ENCODE measurements at regions not wholly inside any gene's neighbourhood (a gene's known extent, or its start where the extent isn't known, plus 50 kb on each side); places are given as distances from the start of the nearest gene placed in this dataset.
"Not testable (repeated sequence)": the region's sequence is repeated elsewhere in the genome, so short reads cannot be mapped to it uniquely, and the experiment has no call there.

GRCh38 chr10:111612273-111612672 is 535.4 kb downstream of the ADRA2A start:
- DNase-seq: no peak

- DNase-seq: no peak
Measured at GRCh38 chr10:111634191-111634590, 549.4 kb downstream of the GPAM start.

DNA sequence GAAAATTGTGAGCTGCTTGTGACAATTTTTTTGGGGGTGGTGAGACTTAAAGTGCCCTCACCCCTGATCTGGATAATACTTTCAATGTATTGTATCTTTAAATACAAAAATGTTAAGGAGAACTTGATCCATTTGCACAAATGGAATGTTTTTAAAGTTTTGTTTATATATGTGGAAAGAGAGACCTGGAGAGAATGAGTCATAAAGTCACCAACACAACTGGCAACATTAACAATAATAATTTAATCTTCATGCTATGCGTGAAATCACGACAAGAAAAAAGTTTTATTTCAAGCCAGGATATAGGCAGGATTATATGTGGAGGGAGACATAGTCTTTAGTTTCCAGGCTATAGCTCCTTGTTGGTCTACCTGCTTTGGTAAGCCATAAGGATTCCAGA is 537.5 kb downstream of the GPAM start:
- no peak for DNase-seq

DNA sequence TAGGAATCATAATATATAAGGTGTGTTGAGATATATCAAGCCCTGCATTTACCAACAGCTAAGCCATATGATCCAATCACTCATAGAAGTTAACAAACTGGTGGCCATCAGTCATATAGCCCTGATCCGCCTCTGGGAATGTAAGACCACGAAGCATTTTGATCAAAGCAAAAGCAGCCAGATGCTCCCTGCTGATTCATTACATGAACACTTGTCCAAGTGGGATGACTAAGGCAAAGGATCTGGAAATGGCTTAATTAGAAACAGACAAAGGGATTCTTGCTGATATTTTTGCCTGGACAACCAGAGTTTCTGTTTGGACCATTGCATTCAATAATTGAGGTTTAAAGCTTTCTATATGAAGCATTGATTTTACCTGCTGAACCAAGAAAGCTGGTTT is 535.5 kb downstream of the GPAM start:
- DNase-seq: no peak

- not testable (repeated sequence) for DNase-seq
Measured at GRCh38 chr10:111649080-111649479, 534.5 kb downstream of the GPAM start.

- no peak for DNase-seq
Measured at GRCh38 chr10:111650088-111650487, 533.5 kb downstream of the GPAM start.

DNA sequence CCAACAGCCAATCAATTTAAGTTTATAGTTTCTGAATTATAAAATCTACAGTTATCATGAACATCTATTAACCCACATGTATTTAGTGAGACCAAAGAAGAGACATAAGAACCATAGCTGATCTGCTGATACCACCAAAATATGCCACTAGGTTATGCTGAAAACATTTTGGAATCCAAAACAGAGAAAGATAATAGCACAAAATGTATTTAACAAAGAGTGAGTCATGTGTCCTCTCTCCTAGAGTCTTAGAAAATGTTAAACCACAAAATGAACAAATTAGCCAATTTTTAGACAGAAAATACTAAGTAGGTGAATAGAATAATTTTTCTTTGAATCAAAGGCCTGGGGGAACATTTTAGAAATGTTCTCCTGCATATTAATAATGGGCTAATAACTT is 527.5 kb downstream of the GPAM start:
- no peak for DNase-seq

- DNase-seq: no peak
Measured at GRCh38 chr10:111677759-111678158, 505.8 kb downstream of the GPAM start.

DNA sequence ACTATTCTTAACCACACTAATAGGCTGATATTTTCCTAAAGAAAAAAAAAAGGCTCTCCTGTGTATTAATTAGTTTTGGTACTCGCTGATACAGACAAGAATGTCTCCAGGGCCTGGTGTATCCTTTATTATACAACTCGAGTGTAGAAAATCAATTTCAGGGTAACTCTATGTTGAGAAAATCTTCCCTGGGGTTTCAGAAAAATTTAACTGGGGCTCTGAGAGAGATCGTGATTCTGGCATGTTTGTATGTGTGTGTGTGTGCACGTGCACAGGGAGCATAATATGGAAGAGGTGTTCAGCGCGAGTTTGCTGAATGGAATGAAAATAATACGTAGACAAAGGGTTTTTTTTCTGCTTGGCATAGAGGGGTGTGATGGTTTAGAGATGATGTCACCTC is 496.8 kb downstream of the GPAM start:
- DNase-seq: no peak

DNA sequence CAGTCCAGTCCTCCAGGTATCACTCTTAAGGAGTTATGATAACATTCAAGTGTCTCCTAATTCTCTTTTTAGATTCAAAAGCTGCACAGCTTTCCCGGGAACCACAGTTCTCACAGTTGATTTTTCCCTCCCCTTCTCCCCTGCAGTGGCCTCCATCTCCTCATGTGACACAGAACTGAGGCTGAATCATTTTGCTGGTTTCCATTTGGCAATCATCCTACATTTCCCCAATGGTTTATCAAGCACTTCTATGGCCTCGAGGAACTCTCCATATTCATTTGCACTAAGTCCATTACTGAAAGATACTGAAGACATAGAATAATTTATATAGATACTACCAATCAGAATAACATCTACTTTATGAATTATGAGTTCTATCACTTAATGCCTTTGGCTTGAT is 484.9 kb downstream of the GPAM start:
- DNase-seq: no peak

DNA sequence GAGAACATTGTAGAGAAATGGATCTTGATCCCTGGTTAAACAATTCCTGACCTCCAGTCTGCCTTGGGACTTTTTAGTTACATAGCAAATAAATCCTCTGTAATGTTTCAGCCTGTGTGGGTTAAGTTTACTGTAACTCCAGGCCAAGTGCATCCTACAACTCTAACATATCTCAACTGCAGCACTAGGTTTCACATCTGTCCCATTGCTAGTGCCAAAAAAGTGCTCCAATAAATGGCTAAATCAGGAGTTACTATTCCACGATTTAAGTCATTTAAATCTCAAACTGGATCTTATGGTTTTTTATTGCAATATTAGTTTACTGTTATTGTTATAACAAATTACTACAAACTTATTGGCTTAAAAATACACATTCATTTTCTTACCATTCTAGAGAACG is 479.6 kb downstream of the GPAM start:
- DNase-seq: no peak

DNA sequence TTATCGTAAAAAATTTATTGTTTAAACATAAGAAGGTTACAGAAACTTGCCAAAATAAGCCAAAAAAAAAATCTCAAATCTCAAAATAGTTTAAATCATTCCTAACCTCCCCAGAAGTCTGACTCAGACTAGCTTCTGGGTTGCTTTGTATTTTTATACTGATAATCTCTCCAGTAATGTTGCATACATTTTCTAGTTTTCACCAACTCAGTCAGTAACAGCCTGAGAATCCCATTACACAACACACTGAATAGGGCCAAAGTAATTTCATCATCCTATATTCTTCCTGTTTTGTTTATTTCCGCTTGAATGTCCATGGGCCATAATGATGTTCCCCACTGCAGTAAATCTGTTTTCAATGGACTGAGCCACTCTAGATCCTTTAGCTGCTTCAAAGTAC is 478.5 kb downstream of the GPAM start:
- no peak for DNase-seq

DNA sequence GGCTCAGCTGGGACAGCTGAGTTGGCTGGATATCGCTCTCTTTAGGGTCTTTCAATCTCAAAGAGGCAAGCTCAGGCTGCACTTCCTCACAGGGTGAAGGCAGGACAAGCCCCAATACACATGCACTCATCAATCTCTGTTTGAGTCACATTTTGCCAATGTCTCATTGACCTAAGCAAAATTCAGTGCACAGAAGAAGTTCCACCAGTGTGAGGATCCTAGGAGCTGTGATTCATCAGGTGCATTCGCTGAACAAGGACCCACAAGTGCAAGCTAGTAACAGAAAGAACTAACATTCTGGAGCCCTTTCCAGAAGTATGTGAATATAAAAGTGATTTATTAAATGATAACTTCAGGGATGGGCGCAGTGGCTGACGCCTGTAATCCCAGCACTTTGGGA is 477.2 kb downstream of the GPAM start:
- DNase-seq: no peak

- DNase-seq: no peak
Measured at GRCh38 chr10:111707076-111707475, 476.5 kb downstream of the GPAM start.

DNA sequence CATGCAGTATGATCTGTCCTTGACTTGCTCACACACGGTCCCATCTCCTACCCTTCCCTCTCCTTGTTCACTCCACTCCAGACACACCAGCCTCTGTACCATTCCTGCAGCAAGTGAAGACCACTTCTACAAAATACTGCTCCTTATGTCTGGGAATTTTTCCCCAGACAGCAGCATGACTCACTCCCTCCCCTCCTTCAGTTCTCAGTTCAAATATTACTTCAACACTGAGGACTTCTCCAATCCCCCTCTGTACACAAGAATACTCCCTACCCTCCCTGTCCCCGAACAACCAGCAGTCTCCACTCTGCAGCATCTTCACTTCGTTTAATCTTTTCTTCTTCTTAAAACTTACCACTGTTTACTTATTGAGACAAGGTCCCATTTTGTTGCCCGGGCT is 474.0 kb downstream of the GPAM start:
- DNase-seq: no peak

- no peak for DNase-seq
Measured at GRCh38 chr10:111716032-111716431, 467.5 kb downstream of the GPAM start.

GRCh38 chr10:111724121-111724520 is 459.4 kb downstream of the GPAM start:
- no peak for DNase-seq

DNA sequence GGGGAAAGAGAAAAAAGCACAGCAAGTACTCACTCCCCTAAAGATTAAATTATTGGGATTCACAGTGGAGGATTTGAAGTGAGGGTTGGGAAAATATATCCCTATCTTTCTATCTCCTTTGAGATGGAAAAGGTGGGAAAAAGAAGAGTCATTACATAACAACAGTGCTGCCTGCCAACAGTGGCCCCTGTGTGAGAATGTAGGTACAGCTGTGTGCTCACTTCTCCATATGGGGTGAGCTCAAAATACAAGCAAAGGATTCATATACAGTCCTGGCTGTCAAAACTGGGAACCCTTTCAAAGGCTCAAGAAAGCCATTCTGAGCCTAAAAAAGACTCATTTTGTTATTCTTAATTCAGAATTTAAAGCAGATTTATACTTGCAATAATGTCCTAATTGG is 458.5 kb downstream of the GPAM start:
- no peak for DNase-seq

GRCh38 chr10:111732166-111732785 is 451.3 kb downstream of the GPAM start:
- no peak for DNase-seq

DNA sequence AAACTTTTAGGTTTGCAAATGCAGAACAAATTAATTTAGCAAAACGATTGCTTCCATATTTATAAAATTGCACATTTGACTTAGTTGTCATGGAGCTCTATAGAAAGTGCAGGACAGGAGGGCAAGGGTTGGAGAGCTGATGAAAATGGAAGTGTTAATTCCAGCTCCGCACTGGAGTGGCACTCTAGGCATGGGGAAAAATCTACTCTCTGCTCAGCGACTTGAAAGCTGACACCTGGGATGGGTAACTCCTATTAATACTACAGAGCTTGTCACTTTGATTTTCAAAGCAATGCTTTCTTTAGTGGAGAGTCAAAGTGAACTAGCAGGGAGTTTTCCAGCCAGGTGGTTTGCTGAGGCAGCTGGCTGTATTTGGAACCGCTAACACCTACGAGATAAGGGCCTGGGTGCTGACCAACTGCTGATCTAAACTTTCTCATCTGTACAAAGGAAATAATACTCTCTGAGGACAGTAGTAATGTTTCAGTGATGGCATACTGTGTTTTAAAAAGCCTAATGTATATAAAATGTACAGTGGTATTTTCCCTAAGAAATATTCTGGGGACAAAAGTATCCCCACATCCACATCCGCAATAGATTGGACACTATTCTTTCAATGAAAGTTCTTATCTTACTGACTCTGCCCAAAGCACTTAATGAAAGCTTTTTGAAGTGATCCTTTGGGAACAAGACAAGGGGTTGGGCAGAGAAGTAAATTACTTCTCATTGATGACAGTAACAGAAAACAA is 444.3 kb downstream of the GPAM start:
- no peak for DNase-seq

DNA sequence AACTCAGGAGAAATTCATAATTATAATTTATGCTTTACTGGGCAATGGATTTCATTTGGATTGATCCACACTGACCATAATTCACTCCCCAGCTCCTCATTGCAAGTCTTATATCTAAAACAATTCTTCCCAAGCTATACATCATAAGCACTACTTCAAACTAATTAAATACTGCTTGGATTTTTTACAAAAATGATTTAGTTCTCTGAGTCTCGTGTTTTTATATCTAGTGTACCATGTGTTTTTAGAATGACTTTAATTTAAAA is 443.8 kb downstream of the GPAM start:
- DNase-seq: no peak

DNA sequence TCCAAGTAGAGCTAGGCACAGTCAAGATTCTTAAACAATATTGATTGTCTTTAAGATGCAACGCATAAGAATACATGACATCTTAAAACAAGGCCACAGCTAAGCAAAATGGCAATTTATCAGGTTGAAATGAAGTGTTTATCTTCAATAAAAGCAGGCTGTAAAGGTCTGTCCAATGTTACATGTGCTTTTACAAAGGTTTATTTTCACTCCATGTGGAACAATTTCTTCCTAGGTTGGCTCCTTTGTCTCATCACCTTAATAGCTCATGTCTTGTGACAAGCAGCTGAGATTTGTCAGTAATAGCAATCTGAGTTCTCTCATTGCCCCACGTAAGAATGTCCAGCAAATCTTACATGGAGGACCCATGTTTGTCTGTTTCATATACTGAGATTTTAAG is 437.6 kb downstream of the GPAM start:
- no peak for DNase-seq

DNA sequence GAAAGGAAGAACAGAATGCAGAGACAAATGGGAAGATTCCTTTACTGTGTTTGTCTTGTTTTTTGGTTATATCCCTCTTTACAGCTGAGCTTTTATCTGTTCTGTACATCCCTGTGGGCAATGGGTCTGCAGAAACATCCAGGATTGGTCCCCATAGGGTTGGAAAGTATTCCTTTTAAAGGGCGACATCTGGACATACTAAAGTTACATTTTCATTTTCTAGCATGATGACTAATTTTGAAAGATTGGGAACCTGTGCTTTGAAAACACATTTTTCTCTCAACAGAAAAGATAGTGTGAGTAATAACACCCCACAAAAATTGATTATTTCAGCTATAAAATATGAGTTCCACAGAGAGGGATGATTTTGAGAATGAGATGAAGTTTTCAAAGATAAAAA is 435.8 kb downstream of the GPAM start:
- DNase-seq: no peak

- no peak for DNase-seq
Measured at GRCh38 chr10:111748184-111748583, 435.4 kb downstream of the GPAM start.

DNA sequence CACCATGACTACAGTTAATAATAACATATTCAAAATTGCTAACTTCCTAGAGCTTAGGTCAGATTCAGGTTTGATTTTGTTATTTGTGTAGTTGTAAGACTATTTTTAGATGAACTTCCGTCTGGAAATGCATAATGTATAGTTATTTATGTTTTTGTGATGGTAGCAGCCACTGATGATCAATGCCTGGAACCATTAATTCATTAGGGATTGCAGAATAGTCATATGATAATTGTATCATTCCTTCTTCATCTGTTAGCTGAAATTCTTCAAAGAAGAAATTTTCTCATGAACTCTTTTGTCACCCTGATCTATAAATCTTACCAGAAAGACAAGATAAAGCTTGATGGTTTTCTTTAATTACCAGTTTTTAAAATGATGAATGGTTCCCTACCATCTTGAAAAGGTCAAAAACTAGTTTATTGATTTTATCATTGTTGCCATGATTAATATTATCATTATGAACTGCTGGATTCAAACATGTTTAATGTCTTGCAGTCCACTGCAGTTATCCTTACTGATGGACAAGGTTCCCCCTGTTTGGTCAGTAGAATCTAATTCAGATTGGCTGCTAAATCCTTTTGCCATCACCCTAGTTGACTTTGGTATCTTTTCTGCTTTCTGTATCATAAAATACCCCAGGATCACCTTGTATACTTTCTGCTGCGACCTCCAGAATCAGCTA is 433.3 kb downstream of the GPAM start:
- no peak for DNase-seq

Data from NCI-H2081 (cell line).